ENCODE measurements at regions not wholly inside any gene's neighbourhood (a gene's known extent, or its start where the extent isn't known, plus 50 kb on each side); places are given as distances from the start of the nearest gene placed in this dataset.
A peak's percentile ranks its signal among the peaks of the same experiment; 100 is the strongest.
"Not testable (repeated sequence)": the region's sequence is repeated elsewhere in the genome, so short reads cannot be mapped to it uniquely, and the experiment has no call there.

- H3K4me3 ChIP-seq (ENCODE audit: low read depth, low read length): no peak overlapping the region
- ChIA-PET CTCF (interaction anchor here (1.3 to 1.4 kb wide), 2 partner anchors 9 to 11 kb away, joined by 3 read pairs; no protein-coding TSS in a partner anchor), POLR2A (no interaction called here)
- no peak for TF ChIP-seq CTCF (IDR thresholded peaks at IDR 0.05; ENCODE audit: insufficient read depth, low read length, missing control alignments)
- no peak for DNase-seq (ENCODE audit: low read depth, low spot score)
These were observed 232.2 kb upstream of the SLIT2 start for GRCh38 chr4:20019310-20020015.

GRCh38 chr4:20017777-20018115 lies 234.0 kb upstream of the SLIT2 start:
- ChIA-PET CTCF (interaction anchor here (2.9 kb wide), 1 partner anchor 230 kb away, joined by 9 read pairs; no protein-coding TSS in a partner anchor), POLR2A (no interaction called here)
- H3K4me3 ChIP-seq (ENCODE audit: low read depth, low read length): no peak overlapping the region
- TF ChIP-seq CTCF (IDR thresholded peaks at IDR 0.05; ENCODE audit: insufficient read depth, low read length, missing control alignments): no peak
- DNase-seq (ENCODE audit: low read depth, low spot score): no peak

GRCh38 chr4:20017070-20017776 lies 234.5 kb upstream of the SLIT2 start:
- peak; percentile 90 for DNase-seq (ENCODE audit: low read depth, low spot score)
- POLR2A ChIA-PET: no interaction called here
- H3K4me3 ChIP-seq (ENCODE audit: low read depth, low read length): no peak overlapping the region
- CTCF ChIA-PET: interaction anchor here (2.9 kb wide), 1 partner anchor 231 kb away, joined by 9 read pairs; no protein-coding TSS in a partner anchor
- TF ChIP-seq CTCF (IDR thresholded peaks at IDR 0.05; ENCODE audit: insufficient read depth, low read length, missing control alignments): no peak

GRCh38 chr4:20015636-20016224 lies 236.0 kb upstream of the SLIT2 start:
- no peak for TF ChIP-seq CTCF (IDR thresholded peaks at IDR 0.05; ENCODE audit: insufficient read depth, low read length, missing control alignments)
- CTCF ChIA-PET: interaction anchor here (2.9 kb wide), 1 partner anchor 233 kb away, joined by 9 read pairs; no protein-coding TSS in a partner anchor
- POLR2A ChIA-PET: no interaction called here
- no peak for DNase-seq (ENCODE audit: low read depth, low spot score)
- H3K4me3 ChIP-seq (ENCODE audit: low read depth, low read length): no peak overlapping the region

GRCh38 chr4:20003836-20004558 lies 247.7 kb upstream of the SLIT2 start:
- DNase-seq (ENCODE audit: low read depth, low spot score); POLR2A ChIA-PET; CTCF ChIA-PET; H3K4me3 ChIP-seq (ENCODE audit: low read depth, low read length): not testable (repeated sequence)

GRCh38 chr4:19999775-20000414 lies 251.8 kb upstream of the SLIT2 start:
- TF ChIP-seq CTCF (IDR thresholded peaks at IDR 0.05; ENCODE audit: insufficient read depth, low read length, missing control alignments): no peak
- no peak for DNase-seq (ENCODE audit: low read depth, low spot score)
- ChIA-PET POLR2A (no interaction called here), CTCF (no interaction called here)
- no peak overlapping the region for H3K4me3 ChIP-seq (ENCODE audit: low read depth, low read length)

All from AG04449 (cell line).